KMS-11 (cell line): ENCODE measurements at regions not wholly inside any gene's neighbourhood (a gene's known extent, or its start where the extent isn't known, plus 50 kb on each side); places are given as distances from the start of the nearest gene placed in this dataset.

ENCODE experiments used
- H2AFZ ChIP-seq: fragments of 200-600 bp; sonication (generic); 2 replicates; pipeline ENCODE4 v1.6.1; 2016; ENCODE audit warnings: antibody characterized with exemption, mixed run types, low read depth
- H3K27ac ChIP-seq: fragments of 200-600 bp; sonication (generic); 2 replicates; pipeline ENCODE4 v1.6.1; 2016; ENCODE audit warnings: mild to moderate bottlenecking, mixed run types
- H3K27me3 ChIP-seq: fragments of 200-600 bp; sonication (generic); 2 replicates; pipeline ENCODE4 v1.6.1; 2017; ENCODE audit warnings: mild to moderate bottlenecking, low read depth, mixed run types, moderate library complexity; ENCODE audit not compliant: insufficient read depth
- H3K36me3 ChIP-seq: fragments of 200-600 bp; sonication (generic); 2 replicates; pipeline ENCODE4 v1.6.1; 2017; ENCODE audit warnings: mild to moderate bottlenecking, mixed run types; ENCODE audit not compliant: insufficient read depth
- H3K4me1 ChIP-seq: fragments of 200-600 bp; sonication (generic); 2 replicates; pipeline ENCODE4 v1.6.1; 2016; ENCODE audit warnings: mild to moderate bottlenecking, low read depth, mixed run types; ENCODE audit not compliant: poor library complexity, severe bottlenecking
- H3K4me2 ChIP-seq: fragments of 200-600 bp; sonication (generic); 2 replicates; pipeline ENCODE4 v1.7.0; 2016; ENCODE audit warnings: mild to moderate bottlenecking, mixed run types
- H3K4me3 ChIP-seq: fragments of 200-600 bp; sonication (generic); IDR thresholded peaks from 2 replicates; pipeline ENCODE4 v1.6.1; 2017; ENCODE audit warnings: low read depth, low read length, mixed read lengths; ENCODE audit not compliant: insufficient read depth
- H3K79me2 ChIP-seq: fragments of 200-600 bp; sonication (generic); 2 replicates; pipeline ENCODE4 v1.6.1; 2016; ENCODE audit warnings: low read depth, mixed run types; ENCODE audit not compliant: insufficient read depth
- H3K9ac ChIP-seq: fragments of 200-600 bp; sonication (generic); 2 replicates; pipeline ENCODE4 v1.6.1; 2016; ENCODE audit warnings: mild to moderate bottlenecking, mixed run types
- H4K20me1 ChIP-seq: fragments of 200-600 bp; sonication (generic); 2 replicates; pipeline ENCODE4 v1.6.1; 2016; ENCODE audit warnings: mild to moderate bottlenecking, mixed run types; ENCODE audit not compliant: insufficient read depth
- CTCF ChIP-seq: fragments of 200-600 bp; sonication (generic); conservative IDR thresholded peaks from 2 replicates; pipeline ENCODE4 v1.6.1; 2017; ENCODE audit warnings: low read depth, mild to moderate bottlenecking, antibody characterized with exemption, low read length, moderate library complexity, mixed read lengths

- no peak for TF ChIP-seq CTCF
- Histone ChIP-seq H4K20me1 (no peaks in the 10 kb centered on the region), H3K27me3 (no peaks in the 10 kb centered on the region), H3K4me2 (no peak overlapping the region), H2AFZ (no peak overlapping the region), H3K4me3 (no peak overlapping the region), H3K36me3 (no peaks in the 10 kb centered on the region), H3K27ac (no peak overlapping the region), H3K4me1 (no peaks in the 10 kb centered on the region), H3K79me2 (no peaks in the 10 kb centered on the region), H3K9ac (no peak overlapping the region)
These were observed 143.8 kb upstream of the NDUFV2 start for GRCh38 chr18:8958660-8959059.

GRCh38 chr18:8959551-8960135 is 142.9 kb upstream of the NDUFV2 start:
- H3K4me1 ChIP-seq: no peaks in the 10 kb centered on the region
- H3K27me3 ChIP-seq: no peaks in the 10 kb centered on the region
- no peaks in the 10 kb centered on the region for H3K79me2 ChIP-seq
- no peak overlapping the region for H2AFZ ChIP-seq
- no peak for TF ChIP-seq CTCF
- no peak overlapping the region for H3K4me2 ChIP-seq
- no peaks in the 10 kb centered on the region for H4K20me1 ChIP-seq
- no peak overlapping the region for H3K27ac ChIP-seq
- H3K9ac ChIP-seq: no peak overlapping the region
- H3K4me3 ChIP-seq: no peak overlapping the region
- no peaks in the 10 kb centered on the region for H3K36me3 ChIP-seq

- no peak overlapping the region for H3K4me2 ChIP-seq
- H3K36me3 ChIP-seq: no peaks in the 10 kb centered on the region
- H3K27ac ChIP-seq: no peak overlapping the region
- no peaks in the 10 kb centered on the region for H3K79me2 ChIP-seq
- H3K4me3 ChIP-seq: no peak overlapping the region
- H3K4me1 ChIP-seq: no peaks in the 10 kb centered on the region
- no peaks in the 10 kb centered on the region for H4K20me1 ChIP-seq
- H2AFZ ChIP-seq: no peak overlapping the region
- H3K27me3 ChIP-seq: no peaks in the 10 kb centered on the region
- no peak for TF ChIP-seq CTCF
- no peak overlapping the region for H3K9ac ChIP-seq
These were observed 141.5 kb upstream of the NDUFV2 start for GRCh38 chr18:8960740-8961657.

- no peak overlapping the region for H3K9ac ChIP-seq
- TF ChIP-seq CTCF: no peak
- H2AFZ ChIP-seq: no peak overlapping the region
These were observed 140.2 kb upstream of the NDUFV2 start for GRCh38 chr18:8962192-8962779.

More at GRCh38 chr18:8962192-8962779, 140.2 kb upstream of the NDUFV2 start:
- Histone ChIP-seq H3K27ac (no peak overlapping the region), H3K36me3 (no peaks in the 10 kb centered on the region), H4K20me1 (no peaks in the 10 kb centered on the region), H3K79me2 (no peaks in the 10 kb centered on the region), H3K4me2 (no peak overlapping the region), H3K4me3 (no peak overlapping the region), H3K4me1 (no peaks in the 10 kb centered on the region), H3K27me3 (no peaks in the 10 kb centered on the region)
